ENCODE measurements at regions not wholly inside any gene's neighbourhood (a gene's known extent, or its start where the extent isn't known, plus 50 kb on each side); places are given as distances from the start of the nearest gene placed in this dataset.

DNA sequence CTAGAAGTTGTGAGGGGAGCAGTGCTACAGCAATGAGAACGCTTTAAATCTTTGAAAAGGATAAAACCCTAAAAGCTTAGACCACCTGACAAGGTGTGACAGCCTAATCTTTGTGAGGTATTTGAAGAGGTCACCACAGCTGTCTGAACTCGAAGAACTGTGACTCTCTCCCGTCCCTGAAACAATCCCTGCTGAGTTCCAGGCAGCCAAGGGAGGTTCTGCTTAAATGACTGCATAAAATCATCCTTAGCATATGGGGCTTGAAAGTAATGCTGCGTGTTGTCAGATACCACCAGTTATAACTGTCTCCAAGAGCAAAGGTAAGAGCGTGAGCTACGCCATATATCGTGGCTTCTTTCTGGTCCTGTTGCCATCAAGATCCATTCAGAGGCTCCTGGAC lies 696.3 kb downstream of the PCDH7 start (continued):
- TF ChIP-seq YY1 (IDR thresholded peaks at IDR 0.05; ENCODE audit: extremely low read depth, insufficient replicate concordance, low read depth, low read length): no peak
- TF ChIP-seq REST (IDR thresholded peaks at IDR 0.05; ENCODE audit: low read depth): no peak
- no peak for TF ChIP-seq JUND (IDR thresholded peaks at IDR 0.05)
- no peak for TF ChIP-seq EGR1 (IDR thresholded peaks at IDR 0.05; ENCODE audit: low read depth)
- TF ChIP-seq SRF (IDR thresholded peaks at IDR 0.05; ENCODE audit: low read depth): no peak
- TF ChIP-seq CEBPB (IDR thresholded peaks at IDR 0.05; ENCODE audit: low read depth): no peak
- TF ChIP-seq FOSL1 (IDR thresholded peaks at IDR 0.05; ENCODE audit: low read depth): no peak

DNA sequence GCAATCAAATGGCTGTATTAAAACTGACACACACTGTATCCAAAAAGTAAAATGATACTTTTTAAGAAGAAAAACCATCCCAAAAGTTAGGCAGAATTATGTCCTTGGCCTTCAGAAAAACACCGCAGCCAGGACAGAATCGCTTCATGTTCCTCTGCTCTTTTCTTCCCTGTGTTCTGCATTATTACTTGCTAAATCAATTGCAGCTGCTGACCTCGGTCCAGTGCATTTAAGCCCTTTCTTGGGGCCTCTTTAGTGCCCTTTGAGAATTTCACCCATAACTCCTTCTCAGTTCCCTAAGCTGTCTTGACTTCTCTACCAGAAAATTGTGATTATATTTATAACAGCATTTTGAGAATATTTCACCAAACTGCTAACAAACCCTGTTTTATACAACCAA lies 696.9 kb downstream of the PCDH7 start:
- H3K4me3 ChIP-seq (replicated peaks in 1 of 2; ENCODE audit: low read depth in 1 of 2, low read length in 2 of 2): no peak overlapping the region
- CTCF ChIA-PET: no interaction called here
- H3K4me2 ChIP-seq (ENCODE audit: low read length): no peak overlapping the region
- H3K27ac ChIP-seq (ENCODE audit: low read depth, low read length): no peak overlapping the region
- no peaks in the 10 kb centered on the region for H3K9me2 ChIP-seq (ENCODE audit: insufficient read depth)
- H3K9me3 ChIP-seq (ENCODE audit: control insufficient read depth in 1 of 2, insufficient read depth in 1 of 2, low read depth in 1 of 2, low read length in 2 of 2): no peaks in the 10 kb centered on the region
- H3K36me3 ChIP-seq (ENCODE audit: control insufficient read depth in 1 of 2, insufficient read depth in 2 of 2, low read length in 2 of 2): no peaks in the 10 kb centered on the region
- H3K27me3 ChIP-seq (ENCODE audit: insufficient read depth, low read length): no peaks in the 10 kb centered on the region
- H2AFZ ChIP-seq (ENCODE audit: low read depth, low read length, poor library complexity, severe bottlenecking): no peak overlapping the region
- POLR2A ChIA-PET: no interaction called here
- no peaks in the 10 kb centered on the region for H3K79me2 ChIP-seq (ENCODE audit: insufficient read depth, low read length)
- intact Hi-C loops (cut with micrococcal nuclease): no loop called here
- H3K4me1 ChIP-seq (ENCODE audit: control insufficient read depth in 1 of 2, insufficient read depth in 2 of 2, low read length in 2 of 2): no peaks in the 10 kb centered on the region
- no peak for DNase-seq (ENCODE audit: low read depth, low spot score)
- RAD21 ChIA-PET (ENCODE audit: low non-redundant PET in 1 of 2, low total read pairs in 2 of 2, uncharacterized antibody in 2 of 2, unreplicated experiment in 2 of 2): no interaction called here
- no peak overlapping the region for H3K9ac ChIP-seq (ENCODE audit: low read length)
- BruUV-seq (replicated peaks): no TSS peak
- no peaks in the 10 kb centered on the region for H4K20me1 ChIP-seq (ENCODE audit: insufficient read depth)
- ATAC-seq: no peak
- TF ChIP-seq FOSL1 (IDR thresholded peaks at IDR 0.05; ENCODE audit: low read depth): no peak
- TF ChIP-seq RAD21 (IDR thresholded peaks at IDR 0.05; ENCODE audit: low read depth): no peak
- no peak for TF ChIP-seq SIN3A (IDR thresholded peaks at IDR 0.05; ENCODE audit: low read depth)
- no peak for TF ChIP-seq CBX3 (IDR thresholded peaks at IDR 0.05; ENCODE audit: low read depth)
- TF ChIP-seq YY1 (IDR thresholded peaks at IDR 0.05; ENCODE audit: extremely low read depth, insufficient replicate concordance, low read depth, low read length): no peak
- no peak for TF ChIP-seq ATF3 (IDR thresholded peaks at IDR 0.05)
- TF ChIP-seq SRF (IDR thresholded peaks at IDR 0.05; ENCODE audit: low read depth): no peak
- TF ChIP-seq EGR1 (IDR thresholded peaks at IDR 0.05; ENCODE audit: low read depth): no peak
- TF ChIP-seq, protein P1, sequence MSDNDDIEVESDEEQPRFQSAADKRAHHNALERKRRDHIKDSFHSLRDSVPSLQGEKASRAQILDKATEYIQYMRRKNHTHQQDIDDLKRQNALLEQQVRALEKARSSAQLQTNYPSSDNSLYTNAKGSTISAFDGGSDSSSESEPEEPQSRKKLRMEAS (IDR thresholded peaks at IDR 0.05): no peak
- no peak for TF ChIP-seq ZFX (IDR thresholded peaks at IDR 0.05)
- TF ChIP-seq EZH2 (IDR thresholded peaks at IDR 0.05): no peak
- no peak for TF ChIP-seq POLR2AphosphoS5 (IDR thresholded peaks at IDR 0.05; ENCODE audit: low read depth, low read length)
- TF ChIP-seq, protein P2, sequence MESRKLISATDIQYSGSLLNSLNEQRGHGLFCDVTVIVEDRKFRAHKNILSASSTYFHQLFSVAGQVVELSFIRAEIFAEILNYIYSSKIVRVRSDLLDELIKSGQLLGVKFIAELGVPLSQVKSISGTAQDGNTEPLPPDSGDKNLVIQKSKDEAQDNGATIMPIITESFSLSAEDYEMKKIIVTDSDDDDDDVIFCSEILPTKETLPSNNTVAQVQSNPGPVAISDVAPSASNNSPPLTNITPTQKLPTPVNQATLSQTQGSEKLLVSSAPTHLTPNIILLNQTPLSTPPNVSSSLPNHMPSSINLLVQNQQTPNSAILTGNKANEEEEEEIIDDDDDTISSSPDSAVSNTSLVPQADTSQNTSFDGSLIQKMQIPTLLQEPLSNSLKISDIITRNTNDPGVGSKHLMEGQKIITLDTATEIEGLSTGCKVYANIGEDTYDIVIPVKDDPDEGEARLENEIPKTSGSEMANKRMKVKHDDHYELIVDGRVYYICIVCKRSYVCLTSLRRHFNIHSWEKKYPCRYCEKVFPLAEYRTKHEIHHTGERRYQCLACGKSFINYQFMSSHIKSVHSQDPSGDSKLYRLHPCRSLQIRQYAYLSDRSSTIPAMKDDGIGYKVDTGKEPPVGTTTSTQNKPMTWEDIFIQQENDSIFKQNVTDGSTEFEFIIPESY (IDR thresholded peaks at IDR 0.05; ENCODE audit: extremely low read depth, insufficient replicate concordance, low read length): no peak
- no peak for TF ChIP-seq CEBPB (IDR thresholded peaks at IDR 0.05; ENCODE audit: low read depth)
- no peak for TF ChIP-seq SP1 (IDR thresholded peaks at IDR 0.05; ENCODE audit: low read depth)
- TF ChIP-seq ELF1 (IDR thresholded peaks at IDR 0.05; ENCODE audit: borderline replicate concordance, low read depth): no peak
- TF ChIP-seq, protein P3, sequence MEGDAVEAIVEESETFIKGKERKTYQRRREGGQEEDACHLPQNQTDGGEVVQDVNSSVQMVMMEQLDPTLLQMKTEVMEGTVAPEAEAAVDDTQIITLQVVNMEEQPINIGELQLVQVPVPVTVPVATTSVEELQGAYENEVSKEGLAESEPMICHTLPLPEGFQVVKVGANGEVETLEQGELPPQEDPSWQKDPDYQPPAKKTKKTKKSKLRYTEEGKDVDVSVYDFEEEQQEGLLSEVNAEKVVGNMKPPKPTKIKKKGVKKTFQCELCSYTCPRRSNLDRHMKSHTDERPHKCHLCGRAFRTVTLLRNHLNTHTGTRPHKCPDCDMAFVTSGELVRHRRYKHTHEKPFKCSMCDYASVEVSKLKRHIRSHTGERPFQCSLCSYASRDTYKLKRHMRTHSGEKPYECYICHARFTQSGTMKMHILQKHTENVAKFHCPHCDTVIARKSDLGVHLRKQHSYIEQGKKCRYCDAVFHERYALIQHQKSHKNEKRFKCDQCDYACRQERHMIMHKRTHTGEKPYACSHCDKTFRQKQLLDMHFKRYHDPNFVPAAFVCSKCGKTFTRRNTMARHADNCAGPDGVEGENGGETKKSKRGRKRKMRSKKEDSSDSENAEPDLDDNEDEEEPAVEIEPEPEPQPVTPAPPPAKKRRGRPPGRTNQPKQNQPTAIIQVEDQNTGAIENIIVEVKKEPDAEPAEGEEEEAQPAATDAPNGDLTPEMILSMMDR (IDR thresholded peaks at IDR 0.05 in 2 of 3, conservative IDR thresholded peaks at IDR 0.05 in 1 of 3; ENCODE audit: borderline replicate concordance in 1 of 3, insufficient read depth in 1 of 3, low read depth in 2 of 3, low read length in 2 of 3): no peak

All from HCT116 (cell line).